Endothelial cell (in vitro differentiated cells): ENCODE measurements at regions not wholly inside any gene's neighbourhood (a gene's known extent, or its start where the extent isn't known, plus 50 kb on each side); places are given as distances from the start of the nearest gene placed in this dataset.

Experiments
- DNase-seq: peaks from one replicate; pipeline ENCODE4 v3.0.0; 2021; ENCODE audit warnings: low spot score
- H3K27ac Mint-ChIP-seq: one replicate; pipeline ENCODE4 v1.8.0; 2021; ENCODE audit warnings: mixed read lengths, inconsistent platforms; ENCODE audit not compliant: unreplicated experiment
- H3K27me3 Mint-ChIP-seq: one replicate; pipeline ENCODE4 v1.8.0; 2021; ENCODE audit warnings: mild to moderate bottlenecking, moderate library complexity, mixed read lengths, inconsistent platforms; ENCODE audit not compliant: unreplicated experiment
- H3K36me3 Mint-ChIP-seq: one replicate; pipeline ENCODE4 v1.8.0; 2021; ENCODE audit warnings: mild to moderate bottlenecking, low read depth, mixed read lengths, inconsistent platforms; ENCODE audit not compliant: unreplicated experiment
- H3K4me1 Mint-ChIP-seq: one replicate; pipeline ENCODE4 v1.8.0; 2021; ENCODE audit warnings: mild to moderate bottlenecking, mixed read lengths, inconsistent platforms; ENCODE audit not compliant: unreplicated experiment
- H3K4me3 Mint-ChIP-seq: one replicate; pipeline ENCODE4 v1.8.0; 2021; ENCODE audit warnings: mild to moderate bottlenecking, mixed read lengths, inconsistent platforms; ENCODE audit not compliant: unreplicated experiment
- H3K9me3 Mint-ChIP-seq: one replicate; pipeline ENCODE4 v1.8.0; 2021; ENCODE audit warnings: mixed read lengths, inconsistent platforms; ENCODE audit not compliant: unreplicated experiment
- TF ChIP-seq, protein P1 (sequence below): fragments of 200-600 bp; sonication (generic); IDR thresholded peaks from one replicate; pipeline ENCODE4 v1.5.0; 2021; ENCODE audit warnings: antibody characterized with exemption; ENCODE audit not compliant: unreplicated experiment

DNA sequence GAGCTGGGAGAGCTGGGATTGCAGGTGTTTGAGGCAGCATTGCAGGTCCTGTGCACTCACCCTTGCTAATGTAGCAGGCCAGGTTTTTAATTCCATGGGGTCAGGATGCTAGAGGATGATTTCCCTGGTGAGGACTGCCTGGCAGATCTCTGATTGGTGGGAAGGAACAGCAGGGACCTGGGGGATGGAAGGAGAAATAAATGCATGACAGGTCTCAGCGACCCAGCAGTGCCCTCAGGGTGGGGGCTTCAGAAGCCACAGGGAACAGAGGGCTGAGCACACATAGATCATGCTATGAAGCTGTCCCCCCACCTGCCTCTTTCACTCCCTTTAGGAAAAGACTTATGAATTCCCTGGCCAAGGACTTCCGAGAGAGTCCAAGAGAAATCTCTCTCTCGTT, 255.5 kb upstream of the N4BP1 start:
- no peak overlapping the region for H3K4me3 Mint-ChIP-seq
- H3K4me1 Mint-ChIP-seq, result no peaks in the 10 kb centered on the region
- H3K27ac Mint-ChIP-seq, result no peak overlapping the region
- DNase-seq, result no peak
- H3K36me3 Mint-ChIP-seq, result no peaks in the 10 kb centered on the region
- no peaks in the 10 kb centered on the region for H3K27me3 Mint-ChIP-seq
- H3K9me3 Mint-ChIP-seq, result no peaks in the 10 kb centered on the region
- TF ChIP-seq, protein P1, sequence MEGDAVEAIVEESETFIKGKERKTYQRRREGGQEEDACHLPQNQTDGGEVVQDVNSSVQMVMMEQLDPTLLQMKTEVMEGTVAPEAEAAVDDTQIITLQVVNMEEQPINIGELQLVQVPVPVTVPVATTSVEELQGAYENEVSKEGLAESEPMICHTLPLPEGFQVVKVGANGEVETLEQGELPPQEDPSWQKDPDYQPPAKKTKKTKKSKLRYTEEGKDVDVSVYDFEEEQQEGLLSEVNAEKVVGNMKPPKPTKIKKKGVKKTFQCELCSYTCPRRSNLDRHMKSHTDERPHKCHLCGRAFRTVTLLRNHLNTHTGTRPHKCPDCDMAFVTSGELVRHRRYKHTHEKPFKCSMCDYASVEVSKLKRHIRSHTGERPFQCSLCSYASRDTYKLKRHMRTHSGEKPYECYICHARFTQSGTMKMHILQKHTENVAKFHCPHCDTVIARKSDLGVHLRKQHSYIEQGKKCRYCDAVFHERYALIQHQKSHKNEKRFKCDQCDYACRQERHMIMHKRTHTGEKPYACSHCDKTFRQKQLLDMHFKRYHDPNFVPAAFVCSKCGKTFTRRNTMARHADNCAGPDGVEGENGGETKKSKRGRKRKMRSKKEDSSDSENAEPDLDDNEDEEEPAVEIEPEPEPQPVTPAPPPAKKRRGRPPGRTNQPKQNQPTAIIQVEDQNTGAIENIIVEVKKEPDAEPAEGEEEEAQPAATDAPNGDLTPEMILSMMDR, result no peak

DNA sequence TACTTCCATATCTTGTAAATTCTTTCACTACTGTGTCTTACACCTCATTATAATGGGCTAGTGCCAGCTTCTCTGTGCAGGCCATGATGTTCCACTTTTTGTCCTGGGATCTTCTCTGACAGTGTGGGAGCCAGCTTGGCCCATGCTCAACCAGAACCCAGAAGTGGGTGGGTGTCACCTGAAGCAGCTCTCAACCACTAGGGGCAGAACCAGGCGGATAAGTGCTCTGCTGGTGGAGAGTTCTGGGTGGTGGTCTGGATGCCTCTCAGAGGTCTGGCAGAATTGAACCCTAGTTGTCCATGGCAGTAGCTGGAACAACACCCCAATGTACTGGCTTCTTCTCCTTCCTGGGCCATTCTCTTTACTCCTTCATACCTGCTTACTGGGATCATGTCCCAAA, 254.1 kb upstream of the N4BP1 start:
- Mint-ChIP-seq H3K4me1 (no peaks in the 10 kb centered on the region), H3K27ac (no peak overlapping the region), H3K9me3 (no peaks in the 10 kb centered on the region), H3K36me3 (no peaks in the 10 kb centered on the region), H3K4me3 (no peak overlapping the region), H3K27me3 (no peaks in the 10 kb centered on the region)
- TF ChIP-seq, protein P1, result peak; percentile 22
- DNase-seq, result no peak

DNA sequence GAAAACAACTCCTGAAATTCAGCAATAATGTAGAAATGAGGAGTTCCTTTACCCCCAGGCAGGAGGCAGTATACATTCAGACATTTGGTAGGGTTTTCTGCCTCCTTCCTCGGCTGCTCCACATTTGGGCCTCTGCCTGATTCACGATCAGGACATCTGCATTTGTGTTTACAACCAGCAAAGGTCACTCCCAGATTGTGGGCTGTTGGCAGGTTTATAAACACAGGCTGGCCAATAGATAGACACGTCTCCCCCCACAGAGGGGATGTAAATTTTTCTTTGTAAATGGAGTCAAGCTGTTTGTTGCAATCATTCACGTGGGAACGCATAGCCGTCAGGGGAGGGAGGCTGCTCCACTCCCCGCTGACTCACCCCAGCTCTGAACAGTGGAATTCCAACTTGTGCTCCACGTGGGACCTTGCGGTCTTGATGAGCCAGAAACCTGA, 252.1 kb upstream of the N4BP1 start:
- no peak overlapping the region for H3K4me3 Mint-ChIP-seq
- H3K9me3 Mint-ChIP-seq, result no peaks in the 10 kb centered on the region
- no peak overlapping the region for H3K27ac Mint-ChIP-seq
- H3K27me3 Mint-ChIP-seq, result no peaks in the 10 kb centered on the region
- DNase-seq, result no peak
- H3K4me1 Mint-ChIP-seq, result no peaks in the 10 kb centered on the region
- TF ChIP-seq, protein P1, result peak; percentile 22
- H3K36me3 Mint-ChIP-seq, result no peaks in the 10 kb centered on the region

DNA sequence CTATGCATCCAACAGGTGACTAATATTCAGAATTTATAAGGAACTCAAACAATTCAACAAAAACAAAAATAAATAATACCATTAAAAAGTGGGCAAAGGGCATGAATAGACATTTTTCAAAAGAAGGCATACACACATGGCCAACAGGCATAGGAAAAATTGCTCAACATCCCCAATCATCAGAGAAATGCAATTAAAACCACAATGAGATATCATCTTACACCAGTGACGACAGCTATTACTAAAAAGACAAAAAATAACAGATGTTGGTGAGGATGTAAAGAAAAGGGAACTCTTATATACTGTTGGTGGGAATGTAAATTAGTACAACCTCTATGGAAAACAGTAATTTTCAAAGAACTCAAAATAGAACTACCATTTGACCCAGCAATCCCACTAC, 250.4 kb upstream of the N4BP1 start:
- Mint-ChIP-seq H3K4me1 (no peaks in the 10 kb centered on the region), H3K36me3 (no peaks in the 10 kb centered on the region), H3K27ac (no peak overlapping the region), H3K9me3 (no peaks in the 10 kb centered on the region), H3K4me3 (no peak overlapping the region), H3K27me3 (no peaks in the 10 kb centered on the region)
- DNase-seq, result no peak
- TF ChIP-seq, protein P1, result no peak

DNA sequence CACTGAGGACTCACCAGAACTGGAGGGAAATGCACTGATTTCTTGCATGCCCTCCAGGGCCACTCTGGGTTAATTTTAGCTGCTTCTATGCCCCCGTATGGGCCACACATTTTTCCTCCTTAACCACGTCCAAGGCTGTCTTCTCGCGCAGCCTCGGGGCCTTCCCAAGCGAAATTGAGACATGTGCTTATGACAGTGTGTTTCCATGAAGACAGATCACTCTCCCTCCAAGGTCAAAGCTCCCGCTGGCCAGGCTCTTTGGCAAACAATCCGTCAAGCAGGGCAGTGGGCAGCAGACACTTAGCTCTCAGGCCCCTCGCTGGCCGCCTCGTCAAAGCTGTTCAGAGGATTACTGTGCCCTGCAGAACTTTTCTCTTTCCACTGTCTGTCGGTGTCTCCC, 243.0 kb upstream of the N4BP1 start:
- no peaks in the 10 kb centered on the region for H3K36me3 Mint-ChIP-seq
- H3K27ac Mint-ChIP-seq, result no peak overlapping the region
- TF ChIP-seq, protein P1, result no peak
- H3K4me3 Mint-ChIP-seq, result no peak overlapping the region
- no peaks in the 10 kb centered on the region for H3K9me3 Mint-ChIP-seq
- H3K27me3 Mint-ChIP-seq, result peaks cover 1% of the 10 kb centered on the region
- no peaks in the 10 kb centered on the region for H3K4me1 Mint-ChIP-seq
- DNase-seq, result no peak
